Fibroblast of upper back skin (primary cell): ENCODE measurements at regions not wholly inside any gene's neighbourhood (a gene's known extent, or its start where the extent isn't known, plus 50 kb on each side); places are given as distances from the start of the nearest gene placed in this dataset.

Source experiments
- DNase-seq: peaks from one replicate; pipeline ENCODE4 v3.0.0-alpha.2; 2013

DNA sequence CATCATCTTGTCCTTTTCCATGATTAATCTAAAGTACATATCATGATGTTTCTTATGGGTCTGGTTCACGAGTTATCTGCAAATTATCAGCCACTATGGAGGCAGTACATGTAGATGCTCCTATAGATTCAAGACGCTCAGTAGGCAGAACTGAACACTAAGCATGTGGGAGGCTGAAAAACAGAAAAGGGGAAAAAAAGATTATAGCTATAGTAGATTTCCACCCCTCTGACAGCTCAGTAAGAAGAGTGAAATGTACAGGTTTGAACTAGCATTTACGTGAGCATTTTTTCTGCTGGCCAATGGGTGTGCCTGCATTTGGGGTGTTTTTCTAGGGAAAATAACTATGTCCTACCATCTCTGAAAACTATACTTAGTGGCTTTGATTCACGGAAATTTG lies 308.9 kb downstream of the ZEB2 start:
- DNase-seq: no peak

DNA sequence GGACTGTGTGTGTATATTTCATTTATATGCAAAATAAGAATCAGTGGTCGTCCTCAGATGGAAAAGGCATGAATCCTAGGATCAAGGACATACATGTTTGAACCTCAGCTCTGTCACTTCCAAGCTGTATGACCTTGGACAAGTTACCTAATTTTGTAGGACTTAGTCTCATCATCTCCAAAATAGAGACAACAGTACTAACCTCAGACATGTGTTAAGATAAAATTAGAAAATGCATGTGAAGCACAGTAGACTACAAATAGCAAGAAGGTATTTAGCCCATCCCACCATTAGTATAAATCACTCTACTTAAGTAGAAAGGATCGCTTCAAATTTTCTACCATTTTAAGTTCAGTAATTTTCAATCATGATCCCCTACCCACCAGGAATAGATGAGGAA lies 309.8 kb downstream of the ZEB2 start:
- no peak for DNase-seq

DNA sequence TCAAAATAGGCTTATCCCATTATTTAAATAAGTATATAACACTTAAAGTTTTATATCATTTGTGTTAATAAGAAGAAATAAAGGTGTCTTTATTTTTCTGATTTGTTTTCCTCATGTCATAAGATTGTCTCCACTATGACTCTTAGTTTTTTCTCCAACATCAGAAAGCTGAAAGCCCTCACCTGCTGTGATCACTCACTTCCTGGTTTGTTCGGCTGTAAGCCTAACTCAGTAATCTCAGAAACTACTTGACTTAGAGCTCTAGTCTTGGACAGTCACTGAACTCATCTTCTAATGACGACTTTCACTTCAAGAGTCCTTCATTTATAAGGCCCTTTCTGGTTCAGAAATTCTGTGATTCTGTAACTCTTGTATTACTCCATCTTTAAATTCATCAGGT lies 311.0 kb downstream of the ZEB2 start:
- DNase-seq: no peak

DNA sequence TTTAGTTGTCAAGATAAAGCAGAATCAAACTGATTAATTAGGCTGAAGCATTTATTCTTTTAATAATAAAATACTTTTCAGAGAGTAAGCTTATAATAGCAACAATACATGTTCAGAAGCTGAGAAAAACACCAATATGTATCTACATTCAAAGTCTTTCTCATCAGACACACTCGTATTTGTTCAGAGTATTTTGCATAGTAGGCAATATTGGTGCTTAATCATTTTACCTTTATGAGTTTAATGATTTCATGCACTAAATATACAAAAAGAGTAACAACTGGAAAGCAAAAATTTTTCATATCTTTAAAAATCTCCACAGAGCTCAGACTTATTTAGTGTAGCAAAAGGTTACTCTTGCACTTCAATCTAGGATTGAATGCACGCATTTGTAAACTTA lies 313.9 kb downstream of the ZEB2 start:
- no peak for DNase-seq

DNA sequence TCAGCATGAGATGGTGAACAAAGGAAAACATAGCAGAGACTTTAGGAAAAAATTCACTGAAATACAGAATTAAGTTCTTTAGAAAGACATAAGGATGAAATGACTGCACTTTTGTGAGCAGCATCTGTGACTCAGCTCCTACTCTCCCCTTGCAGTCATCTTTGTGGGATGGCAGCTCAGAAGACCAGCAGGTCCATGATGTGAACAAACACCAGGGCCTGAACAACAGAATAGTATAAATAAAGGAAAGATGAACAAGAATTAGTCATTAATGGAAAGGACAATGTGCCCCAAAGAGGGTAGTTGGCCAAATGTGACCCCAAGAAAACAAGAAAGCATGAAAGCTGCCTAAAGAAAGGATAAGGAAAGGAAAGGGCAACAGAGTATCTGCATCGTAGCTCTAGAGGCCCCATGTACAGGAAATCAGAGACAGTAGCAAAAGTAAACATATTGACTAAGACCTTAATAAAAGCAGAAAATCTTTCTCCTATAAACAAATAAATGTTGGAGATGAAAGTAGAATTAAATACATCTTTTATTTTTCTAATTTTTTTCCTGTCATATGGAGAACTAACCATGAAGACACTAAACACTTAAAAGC lies 318.0 kb downstream of the ZEB2 start:
- peak; percentile 25 for DNase-seq

DNA sequence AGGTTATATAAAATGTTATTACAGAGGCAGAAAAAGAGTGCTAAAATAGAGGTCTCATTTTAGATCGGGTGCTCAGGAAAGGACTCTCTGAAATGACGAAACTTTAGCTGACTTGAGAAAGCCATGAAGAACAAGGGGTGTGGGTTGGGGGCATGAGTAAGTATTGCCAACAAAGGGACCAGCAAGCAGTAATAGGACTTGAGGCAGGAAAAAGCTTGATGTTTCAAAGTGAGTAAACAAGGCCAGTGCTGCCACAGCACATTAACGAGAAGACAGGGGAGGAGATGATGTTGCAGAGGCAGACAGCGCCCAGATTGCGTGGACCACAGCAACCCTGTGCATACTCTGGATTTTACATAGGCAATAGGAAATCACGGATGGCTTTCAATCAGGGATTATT lies 318.8 kb downstream of the ZEB2 start:
- DNase-seq: no peak

DNA sequence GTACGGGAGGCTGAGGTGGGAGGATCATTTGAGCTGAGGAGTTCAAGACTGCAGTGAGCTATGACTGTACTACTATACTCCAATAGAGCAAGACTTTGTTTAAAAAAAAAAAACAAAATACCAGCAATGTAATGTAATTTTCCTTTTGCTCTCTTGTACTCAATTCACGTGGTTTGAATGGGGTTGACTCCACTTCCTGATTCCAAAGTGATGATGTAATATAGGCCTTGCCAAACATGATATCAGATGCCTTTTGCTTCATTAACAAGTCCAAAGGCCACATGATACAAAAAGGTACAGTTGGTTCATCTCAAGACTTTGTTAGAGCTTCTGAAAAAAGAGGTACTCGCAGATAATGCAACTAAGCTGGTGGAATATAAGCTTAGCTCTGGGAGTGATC lies 321.8 kb downstream of the ZEB2 start:
- DNase-seq: peak; percentile 64

DNA sequence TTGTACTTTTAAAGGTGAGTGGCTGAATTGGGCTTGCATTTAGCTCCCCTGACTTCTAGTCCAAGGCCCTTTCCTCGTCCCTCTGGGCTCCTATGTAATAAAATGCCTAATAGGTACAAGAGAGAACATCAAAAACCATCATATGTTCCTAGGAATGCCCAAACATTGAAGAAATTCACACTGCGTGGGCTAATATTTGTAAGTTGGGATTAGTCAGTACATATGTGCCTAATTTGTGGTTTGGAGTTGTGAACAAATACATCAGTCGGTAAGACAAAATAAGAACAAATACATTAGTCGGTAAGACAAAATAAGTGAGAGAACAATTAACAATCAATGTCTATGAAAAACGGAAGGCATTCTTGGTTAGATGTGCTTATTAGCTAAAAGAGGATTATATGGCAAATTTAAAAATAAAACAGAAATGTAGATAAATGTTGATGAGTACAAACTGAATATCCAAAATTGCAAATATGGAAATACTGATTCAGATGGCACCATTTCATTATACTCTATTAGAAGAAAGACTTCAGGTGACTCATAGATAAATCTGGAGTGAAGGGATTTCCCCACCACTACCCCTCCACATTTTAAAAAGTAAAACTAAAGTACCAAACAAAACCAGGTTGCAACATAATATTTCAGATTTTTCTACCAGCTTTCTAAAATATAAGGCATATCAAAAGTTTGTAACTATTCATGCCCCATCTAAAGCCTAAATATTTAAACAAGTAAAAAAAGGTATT lies 325.4 kb downstream of the ZEB2 start:
- no peak for DNase-seq

DNA sequence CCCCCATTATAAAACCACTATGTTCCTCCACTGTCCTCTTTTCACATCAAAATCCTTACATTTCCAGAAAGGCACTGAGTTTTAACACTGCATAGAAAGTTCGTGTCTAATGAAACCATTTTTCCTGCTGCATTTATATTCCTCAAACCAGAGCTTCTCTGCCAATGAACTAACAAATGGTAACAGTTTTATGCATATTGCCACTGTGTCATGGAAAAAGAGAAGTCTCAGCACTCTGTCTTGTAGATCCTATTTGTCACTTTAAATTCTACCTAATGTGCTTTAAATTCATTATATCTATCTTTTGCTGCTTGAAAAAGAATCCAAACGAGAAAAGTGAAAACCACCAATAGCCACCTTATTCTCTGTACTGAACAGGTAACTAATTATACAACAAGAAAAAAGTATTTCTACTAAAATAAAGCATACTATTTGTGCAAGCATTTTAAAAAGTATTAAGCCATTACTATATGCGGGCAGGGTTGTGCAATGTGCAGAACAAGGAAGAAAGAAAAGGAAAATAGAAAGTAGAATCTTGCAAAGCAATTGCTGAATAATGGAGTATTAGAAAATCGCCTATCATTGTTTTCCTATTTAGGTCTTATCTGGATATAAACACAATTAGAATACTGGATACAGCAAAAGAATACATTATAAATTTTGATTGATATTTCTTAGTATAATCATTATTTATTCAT lies 328.9 kb downstream of the ZEB2 start:
- DNase-seq: no peak

DNA sequence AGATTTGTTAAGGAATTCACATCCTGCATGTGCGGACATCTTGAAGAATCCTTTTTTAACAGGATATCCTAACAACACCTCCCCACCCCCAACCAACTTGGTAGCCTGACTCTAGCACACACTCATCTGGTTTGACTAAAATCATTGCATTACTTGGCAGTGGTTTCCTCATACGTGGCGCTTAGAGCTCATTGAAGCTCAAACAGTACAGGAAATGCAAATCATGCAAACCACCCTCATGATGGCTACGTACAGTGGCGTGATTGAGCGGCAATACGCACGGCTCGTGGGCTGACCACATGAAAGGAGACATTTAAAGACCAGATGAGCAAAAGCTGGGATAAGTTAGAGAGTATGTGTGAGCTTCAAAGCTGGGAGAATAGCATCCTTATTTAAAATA lies 336.2 kb downstream of the ZEB2 start:
- peak; percentile 99 for DNase-seq

DNA sequence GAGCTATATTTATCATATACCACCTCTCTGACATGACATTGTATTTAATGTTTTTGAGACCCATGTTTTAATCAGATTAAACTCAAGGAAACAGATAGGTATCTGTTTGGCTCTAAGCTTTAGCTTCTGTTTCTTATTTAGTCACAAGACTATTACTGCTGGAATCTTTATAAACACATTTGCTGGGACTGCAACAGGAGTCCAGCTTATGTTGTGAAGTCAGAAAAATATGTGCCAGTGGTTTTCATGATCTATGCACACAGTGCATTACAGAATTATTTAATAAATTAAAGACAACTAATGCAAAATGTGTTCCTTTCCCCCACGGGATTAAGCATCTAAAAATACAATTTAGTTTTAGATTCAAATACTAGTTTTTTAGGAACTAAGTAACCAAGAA lies 338.9 kb downstream of the ZEB2 start:
- DNase-seq: peak; percentile 57

DNA sequence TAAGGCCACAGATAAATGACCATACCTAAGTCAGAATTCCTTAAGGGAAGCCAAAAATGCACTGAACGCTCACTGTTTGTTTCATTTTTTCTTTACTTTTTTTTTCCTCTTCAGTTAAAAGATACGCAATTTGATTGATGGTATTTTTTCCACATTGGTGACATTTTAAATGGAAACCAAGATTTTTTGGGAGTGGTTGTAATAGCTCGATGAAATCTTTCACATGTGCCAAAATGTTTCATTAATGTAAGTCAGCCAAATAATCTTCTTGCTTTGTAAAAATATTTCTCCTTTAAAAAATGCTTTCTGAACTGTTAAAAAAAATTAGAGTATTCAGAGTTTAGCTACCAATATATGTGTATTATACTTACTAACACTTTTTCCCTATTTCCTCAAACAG lies 339.8 kb downstream of the ZEB2 start:
- DNase-seq: no peak

DNA sequence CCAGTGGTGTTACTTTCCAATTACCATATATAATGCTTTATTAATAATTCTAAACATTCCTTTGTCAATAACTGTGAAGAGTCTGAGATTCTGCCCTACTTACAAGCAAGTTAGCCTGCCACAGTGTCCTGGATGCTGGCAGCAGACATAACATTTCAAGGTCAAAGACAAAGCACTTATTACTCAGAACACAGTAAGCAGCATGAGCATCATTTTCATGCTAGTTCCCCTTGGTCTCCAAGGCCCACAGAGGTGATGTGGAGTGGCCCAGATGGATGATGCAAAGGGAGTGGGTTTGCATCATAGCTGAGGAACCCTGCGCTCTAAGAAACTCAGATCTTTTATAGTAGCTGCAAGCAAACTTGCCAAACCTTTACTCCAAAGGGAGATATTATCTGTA lies 349.7 kb downstream of the ZEB2 start:
- DNase-seq: no peak

DNA sequence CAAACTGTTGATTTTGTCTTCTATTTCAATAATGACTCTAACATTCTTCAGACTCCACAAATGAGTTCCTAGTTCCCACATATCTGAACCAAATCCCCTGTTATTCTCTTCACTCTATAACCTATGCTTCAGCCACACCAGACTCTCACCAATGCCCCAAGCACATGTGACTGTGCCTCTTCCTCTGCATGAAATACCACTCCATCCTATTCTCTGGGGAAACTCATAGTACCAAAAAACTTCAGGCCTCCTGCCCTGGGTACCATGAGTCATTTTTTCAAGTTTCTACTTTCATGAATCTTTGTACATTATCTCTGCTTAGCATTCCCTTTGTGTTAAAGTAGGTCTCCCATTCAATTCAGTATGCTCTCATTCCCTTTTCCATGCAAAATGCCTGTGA lies 353.2 kb downstream of the ZEB2 start:
- no peak for DNase-seq

DNA sequence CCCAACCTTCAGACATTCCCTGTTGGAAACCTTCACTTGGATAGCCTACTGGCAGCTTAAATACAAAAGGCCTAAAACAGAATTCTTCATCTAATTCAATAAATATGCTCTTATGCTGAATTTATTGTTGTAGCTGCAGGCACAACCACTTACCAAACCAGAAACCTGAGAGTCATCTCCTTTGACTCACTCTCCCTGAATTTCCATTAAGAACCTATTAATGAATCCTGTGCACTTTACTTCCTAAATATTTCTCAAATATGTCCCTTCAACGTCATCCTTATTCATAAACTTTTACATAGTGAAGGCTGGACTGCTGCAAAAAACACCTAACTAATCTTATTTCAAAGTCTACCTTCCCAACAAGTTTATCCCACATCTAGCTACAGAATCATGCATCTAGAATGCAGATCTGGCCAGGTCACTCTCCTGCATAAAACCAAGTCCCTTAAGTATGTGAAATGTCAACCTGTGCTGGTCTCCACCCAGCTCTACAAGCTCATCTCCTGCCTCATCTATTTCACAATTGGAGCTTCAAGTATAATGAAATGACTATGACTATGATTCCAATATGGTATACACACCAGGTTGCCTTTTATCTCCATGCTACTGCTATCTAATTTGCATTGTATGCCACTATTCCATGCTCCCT lies 354.2 kb downstream of the ZEB2 start:
- DNase-seq: no peak

DNA sequence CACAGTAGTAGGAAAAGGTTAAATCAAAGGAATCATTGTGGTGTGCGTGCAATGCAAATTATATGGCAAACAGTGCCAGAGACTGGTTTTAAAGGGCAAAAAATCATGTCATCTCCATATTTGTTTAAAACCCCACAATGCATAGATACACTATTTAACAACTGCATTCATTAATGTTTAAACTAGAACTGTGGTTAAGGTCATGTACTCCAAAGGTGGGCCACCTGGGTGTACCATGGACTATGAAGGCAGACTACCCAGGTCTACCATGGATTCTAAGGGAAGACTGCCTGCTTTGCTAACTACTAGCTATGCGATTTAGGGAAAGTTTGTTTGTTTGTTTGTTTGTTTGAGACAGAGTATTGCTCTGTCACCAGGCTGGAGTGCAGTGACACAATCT lies 356.3 kb downstream of the ZEB2 start:
- DNase-seq: no peak

DNA sequence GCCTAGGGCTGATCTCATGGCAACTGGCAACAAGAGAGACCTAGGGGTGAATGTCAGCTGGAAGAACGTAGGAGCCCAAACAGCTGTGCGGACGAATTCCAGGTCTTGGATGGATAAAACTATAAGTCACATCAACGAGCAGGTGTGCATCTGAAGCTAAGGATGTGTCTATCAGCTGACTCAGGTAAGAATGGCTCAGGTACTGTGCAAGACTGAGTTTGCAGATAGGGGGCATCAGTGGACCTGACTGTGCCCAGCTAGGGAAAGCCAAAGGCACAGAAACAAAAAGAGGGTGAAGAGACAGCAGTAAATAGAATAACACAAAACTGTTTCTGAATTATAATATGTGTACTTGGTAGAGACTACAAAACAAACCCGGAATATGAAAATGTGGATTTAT lies 357.3 kb downstream of the ZEB2 start:
- no peak for DNase-seq

DNA sequence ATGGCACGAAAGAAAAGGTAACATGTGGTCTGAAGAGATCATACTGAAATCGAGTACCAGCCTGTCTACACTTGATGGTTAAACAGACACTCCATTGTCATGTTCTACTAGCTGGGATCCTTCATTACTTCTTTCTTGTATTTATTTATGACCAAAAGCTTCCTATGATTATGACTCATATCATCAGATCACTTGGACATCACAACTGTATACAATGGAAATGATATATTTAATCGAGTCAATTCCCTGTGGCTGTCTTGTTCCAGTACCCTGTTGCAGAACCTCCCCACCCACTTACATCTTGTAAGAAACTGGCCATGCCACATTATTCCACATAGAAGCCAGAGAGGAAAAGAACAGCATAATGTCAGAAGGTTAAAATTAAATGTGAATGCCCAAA lies 358.9 kb downstream of the ZEB2 start:
- DNase-seq: no peak

DNA sequence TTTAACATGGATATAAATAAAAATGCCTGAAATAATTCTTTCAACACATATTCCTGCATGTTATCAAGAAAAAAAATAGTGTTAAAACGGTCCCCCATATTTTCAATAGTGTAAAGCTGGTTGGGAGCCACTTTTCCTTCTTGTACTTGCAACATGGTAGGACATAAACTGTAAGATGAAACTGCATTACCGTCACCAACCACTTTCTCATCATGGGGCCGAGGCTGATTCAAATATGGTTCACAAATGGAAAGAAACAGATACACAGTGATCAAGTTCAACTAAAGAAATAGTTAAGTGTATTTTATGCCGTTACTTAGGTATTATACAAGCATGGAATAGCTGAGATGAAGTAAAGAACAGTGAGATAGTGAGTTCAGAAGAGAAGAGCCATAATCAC lies 360.7 kb downstream of the ZEB2 start:
- no peak for DNase-seq

DNA sequence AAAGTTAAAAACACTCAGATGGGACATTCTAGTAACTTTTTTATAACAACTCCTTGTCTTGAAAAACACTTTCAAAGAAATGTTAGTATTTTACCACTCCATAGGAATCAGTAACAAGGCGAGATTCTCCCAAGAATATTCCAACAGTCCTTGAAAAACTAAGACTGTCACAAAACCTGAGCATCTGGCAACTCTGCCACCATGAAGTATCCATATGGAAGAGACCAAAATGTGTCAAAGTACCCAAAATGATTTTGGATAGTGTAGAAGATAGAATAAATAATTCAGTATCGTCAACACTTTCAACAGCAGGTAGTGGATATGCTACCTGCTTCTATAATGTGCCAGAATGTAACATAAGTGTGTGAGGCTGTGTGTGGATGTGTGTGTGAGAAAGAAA lies 361.8 kb downstream of the ZEB2 start:
- DNase-seq: no peak

DNA sequence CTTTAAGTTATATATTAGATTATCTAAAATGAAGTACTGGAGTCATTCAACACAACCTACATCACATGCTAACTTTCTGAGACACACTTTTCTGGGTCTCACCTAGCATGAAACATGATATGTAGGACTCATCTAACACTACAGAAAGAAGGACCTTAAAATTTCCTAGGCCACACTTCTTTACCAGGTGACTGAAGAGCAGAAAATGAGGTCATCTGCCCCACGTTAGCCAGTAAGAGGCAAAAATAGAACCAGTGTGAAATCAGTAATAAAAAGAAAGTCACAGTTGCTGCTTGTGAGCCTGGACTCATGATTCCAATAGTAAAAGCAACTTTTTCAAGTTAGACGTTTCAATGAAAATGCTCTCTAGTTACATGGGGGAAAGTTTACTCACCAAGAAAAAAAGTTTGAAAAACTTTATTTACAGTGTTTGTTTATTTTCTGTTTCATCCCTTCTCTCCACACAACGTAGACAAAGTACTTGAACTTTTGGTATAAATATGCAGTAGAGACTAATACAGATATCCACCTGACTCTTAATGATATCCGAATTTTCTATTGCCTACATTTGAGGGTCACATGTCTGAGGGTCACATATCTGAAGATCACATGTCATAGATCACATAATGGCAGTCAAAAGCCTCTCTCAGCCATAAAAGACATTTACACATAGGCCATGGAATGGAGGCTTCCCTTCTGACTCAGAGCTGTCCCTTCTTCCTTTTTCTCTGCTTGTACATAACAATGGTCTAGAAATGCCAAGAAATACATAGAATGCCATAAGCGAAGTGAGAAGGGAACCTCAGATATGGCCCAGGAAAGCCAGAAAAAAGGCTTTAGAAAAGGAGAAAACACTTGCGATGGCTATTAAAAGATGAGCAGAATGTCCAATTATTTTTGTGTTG lies 362.9 kb downstream of the ZEB2 start:
- no peak for DNase-seq

DNA sequence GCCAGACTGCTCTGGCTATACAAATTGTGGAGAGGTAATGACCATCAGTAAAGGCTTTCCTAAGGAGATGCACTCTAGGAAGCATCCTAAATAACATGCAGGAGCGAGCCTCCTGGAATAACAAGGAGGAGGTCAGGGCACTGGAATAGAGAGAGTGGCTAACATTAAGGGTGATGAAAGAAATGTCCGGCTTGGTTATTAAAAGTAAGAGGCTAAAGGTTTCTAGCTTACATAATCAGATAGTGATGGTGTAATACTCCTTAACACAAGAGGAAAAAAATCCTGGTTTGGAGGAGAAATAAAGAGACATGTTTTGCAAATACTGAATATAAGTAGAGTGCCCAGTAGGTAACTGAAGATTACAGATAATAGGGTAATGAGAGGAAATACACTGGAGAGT lies 365.7 kb downstream of the ZEB2 start:
- no peak for DNase-seq

DNA sequence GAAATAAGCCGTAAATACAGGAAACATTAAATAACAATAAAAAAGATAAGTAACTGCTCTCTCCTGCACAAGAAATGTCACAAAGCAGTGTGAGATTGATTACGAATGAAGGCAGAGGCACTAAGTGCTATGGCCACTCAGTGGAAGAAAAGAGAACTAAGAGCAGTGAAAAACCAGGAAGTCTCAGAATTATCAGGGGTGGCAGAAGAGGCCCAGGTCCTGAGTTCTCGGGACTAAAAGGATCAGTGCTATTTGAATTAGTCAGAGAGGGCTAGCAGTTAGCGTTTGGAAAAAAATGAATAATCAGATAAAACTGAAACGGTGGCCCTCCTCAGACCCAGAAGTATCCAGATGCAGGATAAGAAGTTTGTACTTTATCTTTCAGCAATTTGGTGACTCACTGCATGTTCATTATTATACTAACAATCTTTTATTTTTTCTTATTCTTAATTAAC lies 367.1 kb downstream of the ZEB2 start:
- DNase-seq: peak; percentile 46
